CMK (cell line): ENCODE measurements at regions not wholly inside any gene's neighbourhood (a gene's known extent, or its start where the extent isn't known, plus 50 kb on each side); places are given as distances from the start of the nearest gene placed in this dataset.

ENCODE experiments used
- DNase-seq: peaks from one replicate; pipeline ENCODE4 v3.0.0-alpha.2; 2010; ENCODE audit warnings: low read depth

DNA sequence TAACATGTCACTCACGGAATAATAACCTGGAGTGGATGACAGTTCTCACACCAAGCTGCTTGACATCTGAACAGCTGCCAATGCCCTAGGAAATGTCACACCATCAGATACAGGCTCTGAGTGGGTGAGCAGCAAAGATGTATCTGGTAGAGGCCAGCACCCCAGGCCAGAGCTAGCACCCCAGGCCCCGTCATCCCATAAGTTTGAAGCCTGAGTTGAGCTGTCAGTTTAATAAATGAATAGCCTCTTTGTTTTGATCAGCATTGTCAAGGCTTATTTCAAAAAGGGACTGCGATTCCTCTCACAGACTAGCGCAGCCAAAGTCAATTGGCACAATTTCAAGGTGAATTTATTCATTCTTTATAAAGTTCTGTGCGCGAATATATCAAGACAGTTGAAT is 1327.1 kb downstream of the MAT2B start:
- no peak for DNase-seq

DNA sequence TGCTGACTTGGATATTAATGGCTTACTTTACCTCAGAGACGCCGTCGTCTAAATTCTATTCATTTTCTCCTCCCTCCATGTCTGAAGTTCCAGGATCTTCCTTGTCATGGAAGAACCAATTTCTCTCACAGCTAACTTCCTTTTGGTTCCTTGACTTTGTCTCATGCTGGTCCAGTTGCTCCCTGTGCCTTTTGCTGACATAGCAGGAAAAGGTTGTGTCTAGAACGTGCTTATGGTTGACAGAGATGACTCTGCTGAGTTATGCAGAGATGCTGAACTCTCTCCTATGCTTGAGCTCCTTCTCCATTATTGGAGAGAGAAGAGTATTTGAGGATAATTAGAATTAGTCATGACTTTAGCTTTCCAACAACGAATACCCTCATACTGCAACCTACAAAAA is 1338.9 kb downstream of the MAT2B start:
- no peak for DNase-seq

DNA sequence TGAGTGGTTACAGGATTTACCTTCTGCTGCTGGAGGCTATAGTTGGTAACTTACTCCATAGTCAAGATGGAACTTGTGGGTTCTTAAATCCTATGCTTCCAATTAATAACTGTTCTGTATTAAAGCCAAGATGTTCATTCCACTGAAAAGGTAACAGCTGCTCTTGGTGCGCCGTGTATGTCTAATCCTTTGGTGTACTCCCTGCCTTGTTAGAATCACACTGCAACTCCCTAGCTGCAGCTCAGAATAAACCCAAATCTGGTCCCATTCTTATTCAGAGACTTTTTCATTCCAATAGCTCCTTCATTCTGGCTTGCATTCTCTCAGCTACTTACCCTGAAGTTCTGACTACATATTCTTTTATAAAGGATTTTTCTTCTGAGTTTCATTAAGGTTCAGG is 1355.5 kb downstream of the MAT2B start:
- DNase-seq: no peak

DNA sequence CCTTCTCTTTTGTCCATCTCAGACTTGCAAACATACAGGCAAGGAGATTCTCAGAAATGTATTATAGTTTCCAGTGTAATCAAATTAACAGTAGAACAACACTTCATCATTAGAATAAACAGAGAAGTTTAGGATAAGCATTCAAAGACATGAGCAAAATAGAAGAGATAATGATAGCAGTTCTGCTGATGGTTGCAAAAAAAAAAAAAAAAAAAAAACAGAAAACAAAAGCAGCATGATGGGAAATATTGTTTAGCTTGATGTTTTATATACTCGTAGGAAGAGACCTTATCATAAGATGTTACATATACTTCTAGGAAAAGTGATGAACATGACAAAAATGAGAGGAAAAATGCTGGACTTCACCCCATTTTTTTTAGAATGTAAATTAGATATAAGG is 1356.2 kb downstream of the MAT2B start:
- DNase-seq: no peak

DNA sequence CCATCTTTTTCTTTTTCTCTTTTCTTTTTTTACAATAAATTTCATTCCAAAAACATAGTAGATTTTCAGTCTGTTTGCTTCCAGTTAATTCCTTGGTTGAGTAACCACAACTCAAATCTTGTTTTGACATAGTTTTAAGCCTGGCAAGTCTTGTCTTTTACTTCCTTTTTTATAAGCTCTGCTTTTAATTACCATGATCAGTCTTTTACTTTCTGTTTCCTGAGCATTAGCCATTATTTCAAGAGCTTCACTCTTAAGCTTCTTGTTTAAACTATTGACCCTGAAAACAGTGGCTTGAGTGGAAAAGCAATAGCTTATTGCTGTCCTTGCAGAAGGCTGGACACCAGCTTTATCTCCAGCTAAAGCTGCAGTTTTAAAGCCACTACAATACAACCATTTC is 1363.3 kb downstream of the MAT2B start:
- no peak for DNase-seq

DNA sequence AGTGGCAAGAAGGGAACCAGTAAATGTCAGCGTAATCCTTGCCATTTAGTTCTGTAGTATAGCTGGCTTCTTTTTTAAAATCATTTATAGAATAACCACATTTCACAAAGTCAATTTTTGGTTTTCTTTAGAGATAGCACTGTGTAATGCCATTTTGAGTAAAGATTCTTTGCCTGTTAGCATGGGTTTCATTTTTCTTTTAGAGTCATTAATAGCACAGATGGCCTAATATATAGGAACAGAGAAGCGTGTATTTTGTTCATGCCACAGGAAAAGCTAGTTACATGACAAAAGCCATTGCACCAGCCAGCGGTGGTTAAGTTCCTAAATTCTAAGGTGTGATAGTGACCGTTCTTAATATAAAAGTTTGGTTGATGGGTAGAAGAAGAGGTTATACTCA is 1363.9 kb downstream of the MAT2B start:
- DNase-seq: no peak

DNA sequence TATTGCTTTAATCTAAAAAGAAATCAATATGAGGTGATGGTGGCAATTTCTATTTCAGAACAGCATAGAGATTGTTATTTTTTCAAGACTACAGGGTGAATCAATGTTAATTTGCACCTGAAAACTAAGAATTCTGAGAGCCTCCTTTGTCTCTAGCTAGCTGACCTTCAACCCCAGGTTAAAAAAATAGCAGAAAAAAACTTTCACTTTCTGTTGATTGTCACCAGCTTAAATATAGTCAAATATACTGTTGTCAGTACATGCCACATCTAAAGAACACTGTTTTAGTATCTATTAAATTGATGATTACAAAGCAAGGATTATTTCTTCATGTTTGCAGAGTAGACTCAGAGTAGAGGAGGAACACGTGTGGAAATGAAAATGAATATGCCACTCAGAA is 1371.4 kb downstream of the MAT2B start:
- no peak for DNase-seq

DNA sequence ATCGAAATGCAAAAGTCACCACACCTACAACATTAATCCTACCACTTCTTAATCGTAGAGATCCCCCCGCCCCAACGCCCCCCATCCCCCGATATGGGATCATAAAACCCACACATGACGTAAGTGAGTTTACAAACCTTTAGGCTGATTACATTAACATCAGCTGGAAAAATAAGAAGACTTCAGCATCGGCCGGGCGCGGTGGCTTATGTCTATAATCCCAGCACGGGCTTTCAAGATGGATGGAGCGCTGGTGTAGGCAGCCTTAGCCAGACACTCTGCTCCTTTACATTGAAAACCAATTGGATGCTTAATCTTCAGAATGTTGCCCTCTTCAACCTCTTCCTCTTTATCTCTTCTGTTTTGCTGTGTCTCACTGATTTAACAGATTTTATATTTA is 1376.0 kb downstream of the MAT2B start:
- no peak for DNase-seq

DNA sequence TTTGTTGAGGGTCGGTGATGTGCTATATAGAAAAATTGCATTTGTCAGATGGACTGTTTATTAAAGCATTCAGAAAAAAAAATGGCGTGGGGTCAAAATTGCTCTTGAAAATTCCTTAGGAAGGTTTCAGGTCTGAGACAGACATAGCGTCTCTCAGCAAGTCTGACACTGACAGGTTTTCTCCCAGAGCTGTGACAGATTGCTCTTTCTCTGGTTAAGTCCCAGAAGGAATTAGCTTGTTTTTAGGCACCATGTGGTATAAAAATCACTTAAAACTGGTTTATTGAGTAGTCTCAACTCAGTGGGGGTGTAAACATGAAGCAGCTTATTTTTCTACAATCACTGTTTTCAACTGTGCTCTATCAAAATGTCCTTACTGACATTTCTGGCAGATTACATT is 1379.8 kb downstream of the MAT2B start:
- no peak for DNase-seq

DNA sequence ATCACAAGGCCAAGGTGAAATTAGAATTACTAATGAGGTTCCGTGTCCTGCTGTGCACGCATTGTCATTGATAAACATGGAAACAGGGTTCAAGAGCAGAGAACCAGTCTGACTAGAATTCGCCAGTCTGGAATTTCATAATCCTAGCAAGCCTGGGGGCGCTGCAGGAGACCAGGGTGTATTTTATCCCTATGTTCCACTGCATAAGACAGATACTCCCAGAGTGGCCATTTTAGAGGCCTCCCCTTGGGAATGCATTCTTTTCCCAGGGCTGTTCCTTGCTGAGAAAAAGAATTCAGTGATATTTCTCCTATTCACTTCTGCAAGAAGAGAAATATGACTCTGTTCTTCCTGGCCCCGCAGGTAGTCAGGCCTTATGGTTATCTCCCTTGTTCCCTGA is 1387.7 kb downstream of the MAT2B start:
- DNase-seq: no peak

DNA sequence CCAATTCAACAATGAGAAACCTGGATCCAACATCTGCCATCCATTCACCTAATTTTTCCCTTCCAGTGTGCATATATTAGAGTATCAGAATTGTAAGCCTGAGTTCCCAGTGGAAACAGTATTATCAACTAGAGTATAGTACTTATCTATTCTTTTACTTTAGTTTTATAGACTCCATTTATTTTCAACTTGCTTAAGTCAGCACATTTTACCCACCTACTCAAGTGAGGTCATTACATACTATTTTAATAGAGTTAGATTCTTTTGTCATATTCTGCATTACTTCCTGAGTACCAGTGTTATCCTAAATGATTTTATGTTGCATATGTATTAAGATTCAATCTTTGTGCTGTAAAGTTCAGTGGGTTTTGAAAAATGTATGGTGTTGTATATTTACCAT is 1393.3 kb downstream of the MAT2B start:
- no peak for DNase-seq

DNA sequence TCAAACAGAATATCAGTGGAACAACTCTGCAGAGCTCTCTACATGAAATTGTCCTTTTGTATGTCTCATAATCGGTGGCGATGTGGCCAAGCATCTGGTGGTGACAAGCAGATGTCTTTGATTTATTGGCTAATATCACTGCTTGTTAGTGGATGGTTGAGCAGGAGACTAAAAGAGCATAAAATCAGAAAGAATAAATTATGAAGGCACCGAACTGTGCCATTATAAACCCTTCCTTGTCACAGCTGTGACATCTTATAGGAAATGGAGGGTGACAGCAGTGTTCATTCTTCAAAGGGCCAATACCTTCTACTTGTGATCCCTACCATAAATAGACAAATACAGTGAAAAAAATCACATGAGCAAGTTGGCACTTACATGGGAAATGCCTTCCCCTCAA is 1404.3 kb downstream of the MAT2B start:
- no peak for DNase-seq

DNA sequence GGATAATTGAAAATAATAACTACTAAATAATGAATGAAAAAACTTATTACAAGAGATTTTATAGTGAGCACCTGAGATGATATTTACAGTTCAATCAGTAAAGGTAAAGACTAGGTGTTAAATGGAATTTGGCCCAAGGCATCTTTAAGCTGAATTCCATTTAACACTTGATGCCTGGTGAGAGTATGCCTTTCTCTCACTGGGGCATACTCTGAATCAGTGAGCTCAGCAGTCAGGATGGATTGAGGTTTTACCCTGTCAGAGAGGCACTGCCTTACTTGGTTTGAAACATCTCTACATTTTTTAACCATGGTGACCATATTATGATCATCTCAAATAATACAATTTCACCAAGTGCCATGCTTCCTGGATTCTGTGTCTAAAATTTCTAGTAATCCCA is 1416.3 kb downstream of the MAT2B start:
- DNase-seq: no peak

DNA sequence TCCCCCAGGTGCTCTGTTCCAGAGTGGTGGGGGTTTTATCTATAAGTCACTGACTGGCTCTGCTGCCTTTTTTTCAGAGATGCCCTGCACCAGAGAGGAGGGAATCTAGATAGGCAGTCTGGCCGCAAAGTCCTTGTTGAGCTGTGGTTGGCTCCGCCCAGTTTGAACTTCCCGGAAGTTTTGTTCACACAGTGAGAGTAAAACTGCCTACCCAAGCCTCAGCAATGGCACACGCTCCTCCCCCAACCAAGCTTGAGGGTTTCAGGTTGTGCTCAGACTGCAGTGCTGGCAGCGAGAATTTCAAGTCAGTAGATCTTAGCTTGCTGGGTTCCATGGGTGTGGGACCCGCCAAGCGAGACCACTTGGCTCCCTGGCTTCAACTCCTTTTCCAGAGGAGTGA is 1428.6 kb downstream of the MAT2B start:
- peak; percentile 20 for DNase-seq

DNA sequence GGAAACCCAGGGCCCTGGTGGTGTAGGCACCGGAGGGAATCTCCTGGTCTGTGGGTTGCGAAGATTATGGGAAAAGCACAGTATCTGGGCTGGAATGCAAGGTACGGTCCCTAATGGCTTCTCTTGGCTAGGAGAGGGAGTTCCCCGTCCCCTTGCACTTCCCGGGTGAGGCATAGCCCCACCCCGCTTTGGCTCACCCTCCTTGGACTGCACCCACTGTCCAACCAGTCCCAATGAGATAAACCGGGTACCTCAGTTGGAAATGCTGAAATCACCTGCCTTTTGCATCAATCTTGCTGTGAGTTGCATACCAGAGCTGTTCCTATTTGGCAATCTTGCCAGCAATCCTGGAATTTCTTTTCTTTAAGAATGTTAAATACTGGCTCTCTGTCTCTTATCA is 1429.1 kb downstream of the MAT2B start:
- no peak for DNase-seq

DNA sequence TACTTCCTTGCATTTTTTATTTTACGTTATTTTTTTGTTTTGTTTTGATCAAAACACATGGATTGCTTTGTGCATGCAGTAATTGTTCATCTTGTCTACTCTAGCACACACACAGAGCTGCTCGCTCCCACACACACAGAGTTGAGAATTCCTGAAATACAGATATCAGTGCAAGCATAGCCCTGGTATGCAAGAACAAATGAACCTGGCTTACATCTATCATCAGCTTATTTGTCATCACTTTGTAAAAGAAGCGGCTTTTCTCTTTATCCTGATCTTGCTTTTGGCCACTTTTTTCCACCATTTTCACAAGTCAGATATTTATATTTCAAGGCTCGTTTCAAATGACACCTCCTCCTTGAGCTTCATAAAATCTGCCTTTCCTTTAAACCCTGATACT is 1435.7 kb downstream of the MAT2B start:
- DNase-seq: no peak

DNA sequence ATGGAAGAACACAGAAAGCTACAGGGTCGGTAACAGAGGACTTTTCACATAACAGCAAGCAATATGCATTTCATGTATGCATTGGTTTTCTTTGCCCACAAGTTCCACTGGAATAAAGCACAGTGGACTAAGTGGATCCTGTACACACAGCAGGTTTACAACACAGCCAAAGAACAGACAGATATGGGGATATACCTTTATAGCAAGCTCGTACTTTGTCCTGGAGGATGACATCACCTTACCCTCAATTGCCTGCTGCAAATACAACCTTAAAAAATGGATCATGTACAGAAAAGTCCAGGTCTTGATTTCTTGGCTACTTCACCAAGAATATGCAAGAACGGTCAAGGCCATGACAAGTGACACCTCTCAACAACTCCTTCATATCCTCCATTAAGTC is 1445.5 kb downstream of the MAT2B start:
- no peak for DNase-seq

DNA sequence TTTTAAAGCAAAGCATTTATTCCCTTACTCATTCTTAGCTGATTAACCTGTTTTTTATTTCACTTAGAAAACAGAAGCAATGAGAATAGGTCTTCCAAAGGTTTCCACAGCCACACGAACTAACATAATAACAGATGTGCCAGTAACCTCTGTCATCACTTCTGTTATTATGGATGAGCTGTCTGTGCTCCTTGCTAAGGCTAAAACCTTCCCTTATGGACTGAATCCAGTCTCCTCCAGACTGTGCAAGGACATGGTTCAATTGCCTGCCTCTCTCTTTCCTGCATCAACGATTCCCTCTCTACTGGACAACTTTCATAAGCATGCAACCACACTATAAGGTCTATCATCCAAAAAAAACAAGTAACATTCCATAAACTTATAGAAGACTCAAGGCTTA is 1446.2 kb downstream of the MAT2B start:
- no peak for DNase-seq

DNA sequence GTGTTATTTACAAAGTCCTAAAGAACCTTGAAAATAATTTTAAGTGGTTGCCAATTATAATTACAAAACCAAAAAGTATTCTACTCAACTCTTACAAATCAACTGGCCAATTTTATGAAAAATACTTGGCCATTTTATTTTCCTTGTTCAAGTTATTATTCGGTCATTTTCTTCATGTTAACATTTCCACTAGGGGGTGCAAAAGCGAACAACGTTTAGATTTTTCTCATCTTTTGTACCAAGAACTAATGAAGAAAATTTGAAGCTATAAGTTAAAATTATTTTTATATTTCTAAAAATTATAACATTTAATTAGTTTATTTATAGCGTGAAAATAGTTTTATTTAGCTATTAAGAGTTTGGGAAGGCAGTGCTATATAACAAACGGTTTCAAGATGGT is 1453.3 kb downstream of the MAT2B start:
- no peak for DNase-seq

DNA sequence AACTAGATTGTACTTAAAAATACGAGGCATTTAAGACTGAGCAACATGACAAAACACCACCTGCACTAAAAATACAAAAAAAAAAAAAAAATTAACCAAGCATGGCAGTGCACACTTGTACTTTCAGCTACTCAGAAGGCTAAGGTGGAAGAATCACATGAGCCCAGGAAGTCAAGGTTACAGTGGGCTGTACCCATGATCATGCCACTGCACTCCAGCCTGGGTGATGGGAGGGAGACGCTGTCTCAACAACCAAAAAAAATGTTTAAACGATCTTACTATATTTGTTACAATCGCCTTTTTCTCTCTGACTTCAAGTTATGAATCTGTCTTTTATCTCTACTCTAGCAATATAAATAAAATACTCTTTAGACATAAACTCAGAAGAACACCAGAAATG is 1454.3 kb downstream of the MAT2B start:
- no peak for DNase-seq

DNA sequence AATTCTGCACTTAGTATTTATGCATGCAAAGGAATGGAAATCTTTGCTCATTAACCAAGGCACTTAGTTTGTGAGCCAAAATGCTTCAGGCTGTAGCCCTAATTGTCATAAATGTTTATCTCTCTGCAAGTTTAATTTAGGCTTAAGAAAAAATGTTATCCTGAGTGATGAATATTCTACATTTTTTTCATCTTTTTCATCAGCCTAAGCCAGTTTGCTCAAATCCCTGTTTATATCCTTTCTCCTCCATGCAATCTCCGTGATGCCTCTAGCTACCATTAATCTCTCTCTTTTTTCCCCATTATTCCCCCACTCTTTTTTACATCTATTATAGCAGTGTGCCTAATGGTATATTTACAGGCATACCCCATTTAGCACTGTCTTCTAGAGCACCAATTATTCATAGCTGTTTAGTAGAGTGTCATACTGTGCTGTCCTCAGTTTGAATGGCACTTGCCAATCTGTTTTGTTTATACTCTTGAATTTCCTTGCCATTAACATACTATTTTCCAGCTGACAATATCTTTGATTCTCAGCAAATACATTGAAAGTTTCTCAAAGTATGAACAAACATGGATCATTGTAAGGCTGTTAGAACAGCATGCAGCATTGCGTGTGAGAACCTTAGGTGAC is 1457.0 kb downstream of the MAT2B start:
- no peak for DNase-seq

DNA sequence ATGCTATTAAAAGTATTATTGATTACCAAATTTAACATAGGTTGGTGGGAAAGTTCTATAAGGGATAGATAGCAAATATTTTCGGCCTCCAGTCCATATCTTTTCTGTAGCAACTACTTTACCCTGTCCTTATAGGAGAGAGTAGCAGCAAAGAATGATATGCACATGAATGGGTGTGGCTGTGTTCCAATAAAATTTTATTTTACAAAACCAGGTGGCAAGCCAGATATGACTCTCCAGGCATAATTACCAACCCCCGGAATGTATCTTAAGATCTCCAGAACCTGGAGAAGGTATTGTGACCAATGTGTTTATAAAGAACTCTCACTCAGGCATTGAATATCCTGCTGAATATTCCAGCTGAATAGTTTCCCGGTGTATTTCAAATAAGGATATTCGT is 1461.2 kb downstream of the MAT2B start:
- no peak for DNase-seq

DNA sequence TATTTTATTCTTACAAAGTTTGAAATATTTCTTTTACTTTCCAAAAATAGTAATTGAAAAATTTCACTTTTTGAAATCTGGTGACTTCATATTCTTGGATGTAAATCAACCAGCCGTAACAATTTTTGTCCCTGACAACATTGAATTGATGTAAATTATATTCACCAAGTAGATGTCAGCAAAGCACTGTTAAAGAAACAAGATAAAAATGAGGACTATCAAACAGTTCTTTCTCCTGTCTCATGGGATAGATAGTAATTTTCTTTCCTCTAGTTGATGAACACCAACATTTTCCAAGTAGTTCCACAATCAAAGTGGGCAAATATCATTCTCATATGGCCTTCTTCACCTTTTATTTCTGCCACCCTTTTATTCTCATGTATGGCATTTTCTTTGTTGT is 1461.9 kb downstream of the MAT2B start:
- no peak for DNase-seq

DNA sequence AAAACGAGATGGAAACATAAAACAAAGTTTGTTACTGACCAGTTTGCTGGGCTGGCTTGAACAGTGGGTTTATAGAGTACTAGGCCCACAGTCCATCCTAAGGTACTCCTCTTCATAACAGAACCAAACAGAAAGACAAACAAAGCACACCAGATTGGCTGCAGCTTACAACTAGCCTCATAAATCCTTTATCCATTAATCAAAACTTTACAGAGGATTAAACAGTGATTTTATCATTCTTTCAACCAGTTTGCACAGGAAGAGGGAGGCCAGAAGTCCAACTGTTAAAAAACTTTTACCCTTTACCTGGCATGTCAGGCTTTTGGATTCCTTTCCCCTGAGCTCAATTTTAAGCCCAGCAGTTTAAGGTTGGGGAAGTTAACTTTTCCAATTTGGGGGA is 1467.6 kb downstream of the MAT2B start:
- DNase-seq: no peak

DNA sequence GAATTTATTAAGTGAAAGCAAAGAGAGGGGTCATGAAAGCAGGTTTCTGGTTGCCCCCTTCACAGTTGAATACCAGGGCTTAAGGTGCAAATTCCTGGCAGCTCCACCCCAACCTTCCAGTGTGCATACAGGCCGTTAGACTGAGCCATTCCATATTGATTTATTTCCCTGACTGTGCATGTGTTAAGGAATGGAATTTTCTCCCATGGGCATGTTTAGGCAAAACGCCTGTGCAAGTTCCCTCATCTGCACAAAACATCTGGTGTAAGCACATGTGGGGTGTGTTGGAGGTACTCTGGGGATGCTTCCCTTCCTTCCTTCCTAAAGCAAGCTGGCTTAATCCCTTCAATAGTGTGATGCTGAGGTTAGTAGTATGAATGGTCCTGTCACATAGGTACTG is 1470.6 kb downstream of the MAT2B start:
- DNase-seq: no peak
